Activated naive CD8-positive, alpha-beta T cell treated with anti-CD3 and anti-CD28 coated beads for 36 hours (primary cell): ENCODE measurements at regions not wholly inside any gene's neighbourhood (a gene's known extent, or its start where the extent isn't known, plus 50 kb on each side); places are given as distances from the start of the nearest gene placed in this dataset.

Source experiments
- DNase-seq: peaks from one replicate; pipeline ENCODE4 v3.0.0; 2021
- H3K27ac Mint-ChIP-seq: one replicate; pipeline ENCODE4 v1.8.0; 2022; ENCODE audit warnings: mild to moderate bottlenecking, moderate library complexity, mixed read lengths
- H3K27me3 Mint-ChIP-seq: one replicate; pipeline ENCODE4 v1.8.0; 2022; ENCODE audit warnings: mild to moderate bottlenecking, mixed read lengths
- H3K36me3 Mint-ChIP-seq: one replicate; pipeline ENCODE4 v1.8.0; 2021; ENCODE audit warnings: mild to moderate bottlenecking, mixed read lengths
- H3K4me1 Mint-ChIP-seq: one replicate; pipeline ENCODE4 v1.8.0; 2021; ENCODE audit warnings: mixed read lengths
- H3K4me3 Mint-ChIP-seq: one replicate; pipeline ENCODE4 v1.8.0; 2022; ENCODE audit warnings: mild to moderate bottlenecking, moderate library complexity, mixed read lengths
- H3K9me3 Mint-ChIP-seq: one replicate; pipeline ENCODE4 v1.8.0; 2022; ENCODE audit warnings: mixed read lengths

GRCh38 chr1:218711884-218712674 is 366.9 kb downstream of the TGFB2 start:
- no peaks in the 10 kb centered on the region for H3K27me3 Mint-ChIP-seq

GRCh38 chr1:218712677-218713076 is 367.5 kb downstream of the TGFB2 start:
- no peak overlapping the region for H3K27ac Mint-ChIP-seq
- H3K4me1 Mint-ChIP-seq: no peaks in the 10 kb centered on the region
- H3K9me3 Mint-ChIP-seq: peaks cover 5% of the 10 kb centered on the region
- H3K36me3 Mint-ChIP-seq: no peaks in the 10 kb centered on the region
- no peak for DNase-seq
- no peaks in the 10 kb centered on the region for H3K27me3 Mint-ChIP-seq
- no peak overlapping the region for H3K4me3 Mint-ChIP-seq

More at GRCh38 chr1:218711884-218712674, 366.9 kb downstream of the TGFB2 start:
- Mint-ChIP-seq H3K27ac (no peak overlapping the region), H3K9me3 (peaks cover 5% of the 10 kb centered on the region), H3K4me3 (no peak overlapping the region), H3K4me1 (no peaks in the 10 kb centered on the region), H3K36me3 (no peaks in the 10 kb centered on the region)
- no peak for DNase-seq

- no peaks in the 10 kb centered on the region for H3K27me3 Mint-ChIP-seq
- no peaks in the 10 kb centered on the region for H3K36me3 Mint-ChIP-seq
- H3K9me3 Mint-ChIP-seq: peaks cover 5% of the 10 kb centered on the region
- H3K27ac Mint-ChIP-seq: no peak overlapping the region
- no peak overlapping the region for H3K4me3 Mint-ChIP-seq
- DNase-seq: no peak
- no peaks in the 10 kb centered on the region for H3K4me1 Mint-ChIP-seq
Observed at GRCh38 chr1:218715961-218716669, 371.0 kb downstream of the TGFB2 start.

DNA sequence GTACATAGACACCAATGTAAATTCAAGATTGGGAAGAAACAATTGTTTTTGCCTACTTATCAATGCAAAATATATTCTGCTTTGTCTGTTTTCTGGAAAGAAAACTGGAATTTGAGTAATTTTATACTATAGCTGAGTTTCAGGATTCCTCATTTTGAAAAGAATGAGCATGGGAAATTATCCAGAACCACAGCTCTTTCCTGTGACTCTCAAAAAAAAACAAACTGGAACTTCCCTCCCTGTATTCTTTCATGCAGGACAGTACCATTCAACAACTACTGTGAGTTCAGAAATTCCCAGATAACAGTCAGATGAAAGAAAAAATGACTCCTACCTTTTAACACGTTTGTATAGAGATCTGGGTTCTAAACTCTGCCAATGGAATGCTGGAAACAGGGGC is 372.4 kb downstream of the TGFB2 start:
- Mint-ChIP-seq H3K4me1 (no peaks in the 10 kb centered on the region), H3K27ac (no peak overlapping the region), H3K27me3 (no peaks in the 10 kb centered on the region), H3K4me3 (no peak overlapping the region), H3K9me3 (peaks cover 4% of the 10 kb centered on the region), H3K36me3 (no peaks in the 10 kb centered on the region)
- no peak for DNase-seq

DNA sequence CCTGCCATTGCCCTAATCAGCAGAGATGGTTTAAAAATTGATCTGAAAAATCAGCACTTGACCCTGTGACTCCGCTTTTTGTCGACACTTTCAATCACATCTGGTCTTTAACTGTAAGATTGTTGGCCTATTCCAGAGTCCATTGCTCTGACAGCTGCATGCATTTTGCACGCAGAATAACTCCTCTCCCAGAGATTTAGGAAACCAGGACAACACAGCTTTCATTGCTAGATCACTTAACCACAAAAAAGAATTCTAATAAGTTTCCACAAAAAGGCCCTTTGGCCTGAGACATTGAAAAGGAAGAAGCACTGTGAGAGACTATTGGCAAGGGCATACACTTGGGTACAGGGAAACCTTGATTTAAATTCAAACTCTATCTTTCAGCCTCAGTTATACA is 373.1 kb downstream of the TGFB2 start:
- no peak for DNase-seq
- H3K27ac Mint-ChIP-seq: no peak overlapping the region
- H3K27me3 Mint-ChIP-seq: no peaks in the 10 kb centered on the region
- H3K36me3 Mint-ChIP-seq: no peaks in the 10 kb centered on the region
- no peaks in the 10 kb centered on the region for H3K4me1 Mint-ChIP-seq
- no peak overlapping the region for H3K4me3 Mint-ChIP-seq
- H3K9me3 Mint-ChIP-seq: peaks cover 4% of the 10 kb centered on the region

DNA sequence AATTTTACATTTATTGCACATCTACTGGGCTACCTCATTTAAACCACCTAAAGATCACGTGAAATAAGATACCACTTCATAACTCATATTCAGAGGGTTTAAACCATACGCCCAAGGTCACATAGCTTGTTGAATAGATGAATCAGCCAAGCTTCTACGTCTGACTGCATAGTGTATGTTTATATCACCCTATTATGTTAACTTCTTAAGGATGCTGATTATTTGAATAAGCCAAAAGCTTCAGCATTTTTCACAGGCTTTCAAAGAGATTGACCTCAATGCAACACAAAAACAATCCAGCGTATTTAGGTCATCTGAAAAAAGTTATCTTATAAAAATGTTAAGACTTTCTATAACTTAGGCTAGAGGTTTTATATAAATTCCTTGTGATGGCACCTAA is 373.8 kb downstream of the TGFB2 start:
- H3K4me3 Mint-ChIP-seq: no peak overlapping the region
- DNase-seq: no peak
- peaks cover 4% of the 10 kb centered on the region for H3K9me3 Mint-ChIP-seq
- H3K36me3 Mint-ChIP-seq: no peaks in the 10 kb centered on the region
- H3K27ac Mint-ChIP-seq: no peak overlapping the region
- H3K27me3 Mint-ChIP-seq: no peaks in the 10 kb centered on the region
- no peaks in the 10 kb centered on the region for H3K4me1 Mint-ChIP-seq

GRCh38 chr1:218728898-218729565 is 383.9 kb downstream of the TGFB2 start:
- no peak overlapping the region for H3K27ac Mint-ChIP-seq
- DNase-seq: no peak
- H3K4me3 Mint-ChIP-seq: no peak overlapping the region
- no peaks in the 10 kb centered on the region for H3K9me3 Mint-ChIP-seq
- no peaks in the 10 kb centered on the region for H3K36me3 Mint-ChIP-seq
- no peaks in the 10 kb centered on the region for H3K4me1 Mint-ChIP-seq
- no peaks in the 10 kb centered on the region for H3K27me3 Mint-ChIP-seq

GRCh38 chr1:218735436-218736032 is 390.4 kb downstream of the TGFB2 start:
- Mint-ChIP-seq H3K4me1 (no peaks in the 10 kb centered on the region), H3K9me3 (no peaks in the 10 kb centered on the region), H3K36me3 (no peaks in the 10 kb centered on the region), H3K4me3 (no peak overlapping the region), H3K27me3 (no peaks in the 10 kb centered on the region), H3K27ac (no peak overlapping the region)
- DNase-seq: no peak

DNA sequence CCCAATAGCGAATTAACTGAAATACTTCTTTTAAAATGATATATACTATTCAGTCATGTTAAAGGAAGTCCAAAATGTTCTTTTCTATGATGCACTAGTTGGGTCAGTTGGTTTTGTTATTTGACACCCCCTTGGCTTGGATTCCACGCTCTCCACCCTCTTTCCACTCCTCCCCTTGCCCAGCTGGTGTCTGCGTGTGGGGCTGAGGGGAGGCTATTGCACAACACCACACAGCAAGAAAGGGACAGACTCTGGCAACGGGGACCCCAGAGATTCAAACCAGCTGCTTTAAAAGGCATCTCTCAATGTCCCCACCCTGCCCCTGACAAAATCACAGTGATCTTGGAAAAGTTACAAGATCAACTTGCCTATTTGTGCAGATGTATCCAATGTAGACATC is 394.3 kb downstream of the TGFB2 start:
- peaks cover 2% of the 10 kb centered on the region for H3K36me3 Mint-ChIP-seq
- no peaks in the 10 kb centered on the region for H3K4me1 Mint-ChIP-seq
- H3K9me3 Mint-ChIP-seq: peaks cover 1% of the 10 kb centered on the region

GRCh38 chr1:218741852-218742251 is 396.7 kb downstream of the TGFB2 start:
- Mint-ChIP-seq H3K27me3 (no peaks in the 10 kb centered on the region), H3K36me3 (peaks cover 2% of the 10 kb centered on the region), H3K4me1 (no peaks in the 10 kb centered on the region), H3K9me3 (peaks cover 6% of the 10 kb centered on the region), H3K27ac (no peak overlapping the region), H3K4me3 (no peak overlapping the region)
- no peak for DNase-seq

More for the DNA sequence above, 394.3 kb downstream of the TGFB2 start:
- Mint-ChIP-seq H3K4me3 (no peak overlapping the region), H3K27ac (no peak overlapping the region), H3K27me3 (no peaks in the 10 kb centered on the region)
- DNase-seq: no peak

- no peak for DNase-seq
- Mint-ChIP-seq H3K27me3 (no peaks in the 10 kb centered on the region), H3K27ac (no peak overlapping the region), H3K9me3 (peaks cover 6% of the 10 kb centered on the region), H3K4me3 (no peak overlapping the region), H3K4me1 (no peaks in the 10 kb centered on the region), H3K36me3 (peaks cover 2% of the 10 kb centered on the region)
Observed at GRCh38 chr1:218742467-218743262, 397.5 kb downstream of the TGFB2 start.

- no peak overlapping the region for H3K27ac Mint-ChIP-seq
- no peak overlapping the region for H3K4me3 Mint-ChIP-seq
Observed at GRCh38 chr1:218743861-218744505, 398.8 kb downstream of the TGFB2 start.

DNA sequence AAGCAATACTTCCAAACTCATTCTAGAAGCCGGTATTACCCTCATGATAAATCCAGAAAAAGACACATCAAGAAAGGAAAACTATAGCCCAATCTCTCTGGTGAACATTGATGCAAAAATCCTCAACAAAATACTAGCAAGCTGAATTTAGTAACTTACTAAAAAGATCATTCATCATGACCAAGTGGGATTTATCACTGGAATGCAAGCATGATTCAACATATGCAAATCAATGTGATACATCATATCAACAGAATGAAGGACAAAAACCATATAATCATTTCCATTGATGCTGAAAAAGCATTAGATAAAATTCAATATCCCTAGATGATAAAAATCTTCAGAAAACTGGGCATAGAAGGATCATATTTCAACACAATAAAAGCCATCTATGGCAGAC is 402.9 kb downstream of the TGFB2 start:
- H3K4me1 Mint-ChIP-seq: no peaks in the 10 kb centered on the region
- DNase-seq: no peak

More at GRCh38 chr1:218743861-218744505, 398.8 kb downstream of the TGFB2 start:
- no peaks in the 10 kb centered on the region for H3K27me3 Mint-ChIP-seq
- DNase-seq: no peak
- peaks cover 2% of the 10 kb centered on the region for H3K36me3 Mint-ChIP-seq
- H3K9me3 Mint-ChIP-seq: peaks cover 8% of the 10 kb centered on the region
- H3K4me1 Mint-ChIP-seq: no peaks in the 10 kb centered on the region

More for the DNA sequence above, 402.9 kb downstream of the TGFB2 start:
- Mint-ChIP-seq H3K27me3 (no peaks in the 10 kb centered on the region), H3K36me3 (no peaks in the 10 kb centered on the region), H3K27ac (no peak overlapping the region), H3K9me3 (peaks cover 11% of the 10 kb centered on the region), H3K4me3 (no peak overlapping the region)
